Testis (tissue), 2 donors: ENCODE measurements at regions not wholly inside any gene's neighbourhood (a gene's known extent, or its start where the extent isn't known, plus 50 kb on each side); places are given as distances from the start of the nearest gene placed in this dataset.

Experiments used
- DNase-seq: peaks from one replicate; pipeline ENCODE4 v3.0.0-alpha.2; 2019
- H3K27ac ChIP-seq, 2 donors: fragments of 200-600 bp; sonication (generic); one replicate each; pipeline ENCODE4 v1.5.1; 2019
- H3K27me3 ChIP-seq: fragments of 200-600 bp; sonication (generic); one replicate; pipeline ENCODE4 v1.5.1; 2019
- H3K36me3 ChIP-seq: fragments of 200-600 bp; sonication (generic); one replicate; pipeline ENCODE4 v1.5.1; 2017; ENCODE audit warnings: low read depth; ENCODE audit errors: missing control alignments
- H3K4me1 ChIP-seq: fragments of 200-600 bp; sonication (generic); one replicate; pipeline ENCODE4 v1.5.1; 2019
- H3K4me3 ChIP-seq, 2 donors: fragments of 200-600 bp; sonication (generic); one replicate each; pipeline ENCODE4 v1.5.1; 2017 to 2019
- H3K9me3 ChIP-seq: fragments of 200-600 bp; sonication (generic); one replicate; pipeline ENCODE4 v1.5.1; 2017
- CTCF ChIP-seq, 3 experiments: fragments of 450-650 bp in 2 of 3; fragments of 200-600 bp in 1 of 3; sonication (generic) in 1 of 3; IDR thresholded peaks; one replicate each; pipeline ENCODE4 v1.5.1; 2016 to 2019; ENCODE audit warnings: antibody characterized with exemption in 3 of 3, mild to moderate bottlenecking in 2 of 3, moderate library complexity in 1 of 3
- POLR2A ChIP-seq: fragments of 450-650 bp; IDR thresholded peaks from one replicate; pipeline ENCODE4 v1.6.1; 2017; ENCODE audit warnings: antibody characterized with exemption, mild to moderate bottlenecking, moderate library complexity
- WGBS, 2 donors: methylation state at CpG; one replicate each; pipeline ENCODE4 v1.1.5; 2018; 5-methylcytosine and 5-hydroxymethylcytosine counted together
- intact Hi-C: fragments of 100-400 bp; cut with DNase I; formaldehyde crosslinking; loops from one replicate; pipeline ENCODE4 v1.15.1; 2023; ENCODE audit warnings: low total_unique reads

GRCh38 chr18:73261923-73262322 is 394.1 kb upstream of the NETO1 start:
- H3K4me1 ChIP-seq, result no peaks in the 10 kb centered on the region
- intact Hi-C loops, result no loop called here
- H3K27ac ChIP-seq, result no peak overlapping the region
- no peaks in the 10 kb centered on the region for H3K27me3 ChIP-seq
- H3K36me3 ChIP-seq, result no peaks in the 10 kb centered on the region
- no peaks in the 10 kb centered on the region for H3K9me3 ChIP-seq
- WGBS, 2 donors, result 87 to 89% methylated on average over 1 of the region's 1 CpG
- DNase-seq, result no peak
- TF ChIP-seq POLR2A, result no peak
- H3K4me3 ChIP-seq, result no peak overlapping the region

DNA sequence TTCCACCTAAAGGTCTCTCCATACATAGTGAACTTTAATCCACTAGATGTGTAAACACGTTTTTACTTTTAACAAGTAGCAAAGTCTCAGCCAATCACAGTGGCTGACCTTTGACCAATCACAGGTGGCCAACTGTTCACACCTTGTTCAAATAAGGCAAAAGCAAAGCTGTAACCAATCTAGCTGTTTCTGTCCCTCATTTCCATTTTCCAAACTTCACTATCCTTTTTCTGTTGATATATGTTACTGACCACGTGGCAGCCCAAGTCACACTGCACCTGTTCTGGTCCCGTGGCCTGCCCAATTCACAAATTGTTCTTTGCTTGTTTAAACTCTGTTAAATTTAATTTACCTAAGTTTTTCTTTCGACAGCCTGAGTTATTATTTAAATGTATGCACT is 393.5 kb upstream of the NETO1 start:
- DNase-seq, result no peak
- Histone ChIP-seq H3K27me3 (no peaks in the 10 kb centered on the region), H3K4me1 (no peaks in the 10 kb centered on the region), H3K36me3 (no peaks in the 10 kb centered on the region), H3K27ac (no peak overlapping the region), H3K4me3 (no peak overlapping the region), H3K9me3 (no peaks in the 10 kb centered on the region)
- 73 to 85% methylated on average over 4 of the region's 4 CpGs for WGBS, 2 donors
- intact Hi-C loops, result no loop called here
- no peak for TF ChIP-seq POLR2A
- no peak for TF ChIP-seq CTCF (IDR thresholded peaks at IDR 0.05)

GRCh38 chr18:73258375-73259087 is 390.7 kb upstream of the NETO1 start:
- H3K4me1 ChIP-seq, result no peaks in the 10 kb centered on the region
- TF ChIP-seq POLR2A, result no peak
- no peak for TF ChIP-seq CTCF (IDR thresholded peaks at IDR 0.05)
- H3K4me3 ChIP-seq, result no peak overlapping the region
- intact Hi-C loops, result no loop called here
- no peaks in the 10 kb centered on the region for H3K36me3 ChIP-seq
- no peak overlapping the region for H3K27ac ChIP-seq
- 81 to 85% methylated on average over 12 of the region's 12 CpGs for WGBS, 2 donors
- H3K27me3 ChIP-seq, result no peaks in the 10 kb centered on the region
- DNase-seq, result no peak
- H3K9me3 ChIP-seq, result no peaks in the 10 kb centered on the region

GRCh38 chr18:73254564-73254963 is 386.8 kb upstream of the NETO1 start:
- H3K9me3 ChIP-seq, result no peaks in the 10 kb centered on the region
- H3K27ac ChIP-seq, result no peak overlapping the region
- H3K36me3 ChIP-seq, result no peaks in the 10 kb centered on the region
- intact Hi-C loops, result no loop called here
- TF ChIP-seq CTCF (IDR thresholded peaks at IDR 0.05) (no peak), POLR2A (no peak)
- DNase-seq, result no peak
- no peaks in the 10 kb centered on the region for H3K4me1 ChIP-seq
- WGBS, 2 donors, result 81 to 86% methylated on average over 5 of the region's 5 CpGs
- no peak overlapping the region for H3K4me3 ChIP-seq
- H3K27me3 ChIP-seq, result no peaks in the 10 kb centered on the region

DNA sequence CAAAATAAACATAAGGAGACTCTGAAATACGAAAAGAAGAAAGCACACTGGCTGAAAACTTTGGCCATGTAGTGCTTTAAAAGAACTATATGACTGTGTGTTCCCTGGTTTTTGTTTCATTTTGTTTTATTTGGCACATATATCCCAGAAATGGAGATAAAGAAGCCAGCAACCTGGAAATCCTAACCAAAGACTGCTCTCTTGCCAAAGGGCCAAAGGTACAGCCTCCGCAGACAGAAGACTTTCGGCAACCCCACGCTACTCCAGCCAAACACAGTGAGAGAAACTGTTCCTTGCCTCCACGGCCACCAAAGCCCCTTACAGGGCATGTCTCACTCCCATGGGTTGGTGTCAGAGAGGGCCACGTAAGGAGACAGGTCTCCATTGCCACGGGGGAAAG is 381.2 kb upstream of the NETO1 start:
- Histone ChIP-seq H3K4me1 (no peaks in the 10 kb centered on the region), H3K27me3 (no peaks in the 10 kb centered on the region), H3K27ac (no peak overlapping the region), H3K4me3 (no peak overlapping the region), H3K9me3 (no peaks in the 10 kb centered on the region), H3K36me3 (no peaks in the 10 kb centered on the region)
- DNase-seq, result no peak
- no peak for TF ChIP-seq POLR2A
- TF ChIP-seq CTCF (IDR thresholded peaks at IDR 0.05), result no peak
- 90 to 93% methylated on average over 7 of the region's 7 CpGs for WGBS, 2 donors
- intact Hi-C loops, result no loop called here
